HG03521 (cell line): ENCODE measurements at regions not wholly inside any gene's neighbourhood (a gene's known extent, or its start where the extent isn't known, plus 50 kb on each side); places are given as distances from the start of the nearest gene placed in this dataset.
"Not testable (repeated sequence)": the region's sequence is repeated elsewhere in the genome, so short reads cannot be mapped to it uniquely, and the experiment has no call there.

ENCODE experiments used
- ATAC-seq: cut with Tn5 transposase; IDR thresholded peaks from one replicate; pipeline ENCODE4 v1.9.1; 2021; ENCODE audit warnings: mild to moderate bottlenecking, moderate library complexity; ENCODE audit not compliant: unreplicated experiment

DNA sequence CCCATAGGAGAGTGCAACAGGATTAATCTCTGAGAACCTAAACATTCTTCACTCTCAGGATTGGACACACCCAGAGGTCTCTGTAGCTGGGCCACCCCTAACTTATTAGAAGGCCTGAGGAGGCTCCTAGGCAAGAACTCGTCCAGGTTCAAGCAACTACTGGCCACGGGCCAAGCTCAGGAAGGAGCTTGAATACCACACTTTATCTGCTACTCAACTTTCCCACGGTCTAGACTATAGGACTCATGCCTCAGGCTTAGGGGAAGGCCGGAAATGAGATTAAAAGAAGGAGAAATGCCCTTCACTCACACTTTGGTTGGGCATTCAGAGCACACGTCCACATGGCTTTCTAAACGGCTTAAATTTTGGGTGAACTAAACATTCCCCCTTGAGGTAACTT is 142.8 kb upstream of the PHYHIPL start:
- no peak for ATAC-seq

DNA sequence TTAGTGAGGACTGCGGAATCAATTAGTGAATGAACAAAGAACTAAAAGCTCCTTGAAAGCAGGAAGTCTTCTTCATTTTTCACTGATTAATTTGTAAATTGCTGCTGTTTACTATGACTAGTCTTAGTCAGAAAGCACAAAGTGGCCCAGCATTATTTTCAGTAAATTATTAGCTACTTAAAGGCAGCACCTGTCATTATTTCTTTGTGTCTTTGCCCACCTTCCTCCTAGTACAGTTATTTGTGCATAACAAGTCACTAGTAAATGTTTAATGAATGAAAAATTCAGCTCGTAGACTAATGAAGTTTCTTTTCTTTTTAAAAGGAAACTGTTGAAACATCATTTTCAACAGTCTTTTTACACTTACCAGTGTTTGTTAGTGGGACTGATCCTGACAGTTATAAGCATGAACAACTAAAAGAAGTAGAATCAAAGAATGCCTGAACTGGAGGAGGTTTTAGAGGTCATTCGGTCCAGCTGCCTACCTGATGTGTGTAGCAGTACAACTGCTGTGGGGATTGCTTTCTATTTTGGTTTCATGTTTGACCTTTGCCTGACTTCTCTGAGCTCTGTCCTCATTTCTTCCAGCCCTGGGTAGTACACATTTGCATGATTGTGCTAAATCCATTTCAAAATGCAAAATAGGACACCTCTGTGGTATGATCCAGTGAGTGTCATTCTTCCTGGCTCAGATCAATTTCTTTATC is 140.0 kb upstream of the PHYHIPL start:
- peak; percentile 99 for ATAC-seq

DNA sequence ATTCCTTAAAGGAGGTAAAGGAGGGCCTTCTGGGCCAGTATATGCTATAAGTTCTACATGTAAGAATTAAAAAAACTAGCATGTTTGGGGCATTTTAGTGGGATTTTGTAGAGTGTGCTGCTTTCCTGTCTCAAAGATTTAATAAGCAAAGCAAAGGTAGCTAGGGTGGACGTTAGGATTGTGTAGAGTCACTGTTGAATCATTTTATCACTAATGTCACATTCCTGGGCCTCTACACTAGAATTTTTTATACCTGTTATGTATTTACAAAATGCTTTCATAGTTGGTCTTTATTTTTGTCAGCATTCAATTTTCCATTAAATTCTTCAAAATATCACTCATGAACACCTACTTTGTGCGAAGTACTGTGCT is 139.4 kb upstream of the PHYHIPL start:
- no peak for ATAC-seq

DNA sequence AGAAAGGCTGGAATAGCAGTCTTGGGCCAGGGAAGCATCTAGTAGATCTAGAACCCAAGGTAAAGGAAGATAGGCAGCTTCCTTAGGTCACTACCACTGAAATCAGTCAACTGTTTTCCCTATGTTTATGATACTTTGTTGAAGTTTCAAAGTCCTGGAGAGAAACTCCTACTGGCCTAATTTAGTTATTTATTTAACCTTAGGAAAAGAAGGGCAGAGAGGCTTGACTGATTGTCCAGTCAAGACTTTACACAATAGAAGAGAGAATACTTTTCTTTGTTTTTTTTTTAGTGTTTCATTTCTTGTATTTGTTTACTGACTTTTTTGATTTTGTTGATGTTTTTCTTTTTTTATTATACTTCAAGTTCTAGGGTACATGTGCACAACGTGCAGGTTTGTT is 138.9 kb upstream of the PHYHIPL start:
- no peak for ATAC-seq

DNA sequence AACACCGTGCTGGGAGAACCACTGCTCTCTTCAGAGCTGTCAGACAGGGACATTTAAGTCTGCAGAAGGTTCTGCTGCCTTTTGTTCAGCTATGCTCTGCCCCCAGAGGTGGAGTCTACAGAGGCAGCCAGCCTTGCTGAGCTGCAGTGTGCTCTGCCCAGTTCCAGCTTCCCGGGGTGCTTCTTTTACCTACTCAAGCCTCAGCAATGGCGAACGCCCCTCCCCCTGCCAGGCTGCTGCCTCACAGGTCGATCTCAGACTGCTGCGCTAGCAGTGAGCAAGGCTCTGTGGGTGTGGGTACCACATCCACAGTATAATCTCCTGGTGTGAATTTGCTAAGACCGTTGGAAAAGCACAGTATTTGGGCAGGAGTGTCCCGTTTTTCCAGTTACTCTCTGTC is 133.1 kb upstream of the PHYHIPL start:
- ATAC-seq, result not testable (repeated sequence)

DNA sequence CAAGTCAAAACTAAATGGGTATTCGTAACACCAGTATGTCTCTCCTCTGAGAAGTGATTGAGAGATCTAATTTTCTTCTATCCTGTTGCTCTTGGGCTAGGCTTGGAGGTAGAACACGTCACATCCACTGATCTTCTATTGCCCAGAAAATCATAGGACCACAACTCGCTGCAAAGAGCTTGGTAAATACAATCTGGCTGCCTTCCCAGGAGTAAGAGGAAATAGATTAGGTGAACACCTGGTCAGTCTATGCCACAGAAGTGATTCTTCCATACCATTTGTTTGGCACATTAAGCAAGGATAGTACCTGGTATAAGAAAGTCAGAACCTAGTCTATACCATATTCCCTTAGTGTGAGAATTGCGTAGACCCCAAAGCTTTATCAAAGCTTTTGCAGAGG is 129.3 kb upstream of the PHYHIPL start:
- ATAC-seq, result no peak

DNA sequence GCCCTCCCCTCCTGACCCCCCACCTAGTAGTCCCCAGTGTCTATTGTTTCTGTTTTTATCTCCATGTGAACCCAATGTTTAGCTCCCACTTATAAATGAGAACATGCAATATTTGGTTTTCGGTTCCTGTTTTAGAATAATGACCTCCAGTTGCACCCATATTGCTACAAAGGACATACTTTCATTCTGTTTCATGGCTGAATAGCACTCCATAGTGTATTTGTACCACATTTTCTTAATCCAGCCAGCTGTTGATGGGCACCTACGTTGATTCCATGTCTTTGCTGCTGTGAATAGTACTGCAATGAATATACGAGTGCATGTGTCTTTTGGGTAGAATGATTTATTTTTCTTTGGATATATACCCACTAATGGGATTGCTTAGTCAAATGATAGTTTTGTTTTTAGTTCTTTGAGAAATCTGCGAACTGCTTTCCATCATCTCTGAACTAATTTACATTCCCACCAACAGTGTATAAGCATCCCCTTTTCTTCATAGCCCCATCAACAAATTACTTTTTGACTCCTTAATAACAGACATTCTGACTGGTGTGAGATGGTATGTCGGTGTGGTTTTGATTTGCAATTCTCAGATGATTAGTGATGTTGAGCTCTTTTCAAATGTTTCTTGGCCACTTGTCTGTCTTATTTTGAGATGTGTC is 128.4 kb upstream of the PHYHIPL start:
- peak; percentile 91 for ATAC-seq

DNA sequence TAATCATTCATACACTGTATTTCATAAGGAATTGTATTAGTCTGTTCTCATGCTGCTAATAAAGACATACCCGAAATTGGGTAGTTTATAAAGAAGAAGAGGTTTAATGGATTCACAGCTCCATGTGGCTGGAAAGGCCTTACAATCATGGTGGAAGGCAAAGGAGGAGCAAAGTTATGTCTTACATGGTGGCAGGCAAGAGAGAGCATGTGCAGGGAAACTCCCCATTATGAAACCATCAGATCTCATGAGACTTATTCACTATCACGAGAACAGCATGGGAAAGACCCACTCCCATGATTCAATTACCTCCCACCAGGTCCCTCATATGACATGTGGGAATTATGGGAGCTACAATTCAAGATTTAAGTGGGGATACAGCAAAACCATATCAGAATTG is 122.9 kb upstream of the PHYHIPL start:
- ATAC-seq, result not testable (repeated sequence)

DNA sequence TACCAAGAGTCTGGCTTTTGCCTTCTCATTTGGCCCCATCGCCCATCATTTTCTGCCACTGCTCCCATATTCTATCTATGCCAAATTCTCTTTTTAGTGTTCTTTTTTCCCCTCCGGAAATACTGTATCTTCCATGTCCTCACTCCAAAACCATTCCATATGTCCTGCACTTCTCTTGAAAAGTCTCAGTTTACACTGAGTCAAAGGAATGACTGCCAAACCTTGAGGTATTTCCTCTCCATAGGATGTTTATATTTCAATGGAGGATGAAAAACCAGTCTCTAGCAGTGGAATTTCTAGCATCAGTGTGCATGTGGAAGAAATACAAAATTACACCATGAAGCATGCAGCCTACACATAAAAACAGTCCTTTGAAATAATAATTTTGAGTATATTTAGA is 121.4 kb upstream of the PHYHIPL start:
- ATAC-seq, result no peak

DNA sequence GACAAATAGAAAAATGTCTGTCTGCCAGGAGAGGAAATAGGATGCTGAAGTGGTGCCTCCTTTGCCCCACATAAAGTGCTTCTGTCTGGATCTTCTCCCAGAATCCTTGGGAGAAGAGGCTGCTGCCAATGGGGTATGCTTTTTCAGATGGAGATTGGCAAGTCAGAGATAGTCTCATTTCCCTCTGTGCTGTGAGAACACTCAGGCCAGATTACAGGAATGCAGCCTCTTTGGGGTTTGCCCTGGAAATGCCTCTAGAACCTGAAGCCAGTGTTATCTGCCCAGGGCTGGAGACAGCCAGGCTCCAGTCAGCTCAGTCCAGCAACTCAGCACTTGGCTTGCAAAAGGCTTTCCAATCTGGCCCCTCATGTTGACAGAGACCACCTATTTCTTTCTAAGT is 119.1 kb upstream of the PHYHIPL start:
- ATAC-seq, result no peak

DNA sequence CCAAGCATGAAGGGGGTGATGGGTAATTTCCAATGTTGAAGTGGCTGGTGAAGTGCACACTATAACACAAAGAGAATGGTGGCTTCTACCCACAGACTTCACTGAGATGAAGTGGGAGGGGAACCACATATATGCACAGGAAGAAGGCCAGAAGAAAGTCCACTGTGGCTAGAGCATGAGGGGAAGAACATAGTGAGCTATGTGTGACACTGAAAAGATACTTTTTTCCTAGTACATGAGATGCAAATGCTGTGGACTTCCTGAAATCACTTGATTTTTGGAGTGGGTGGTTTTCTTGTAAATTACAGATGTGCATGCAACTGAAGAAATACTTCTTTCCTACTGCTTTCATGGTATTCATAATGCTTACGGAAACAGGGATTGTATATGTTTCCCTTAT is 115.6 kb upstream of the PHYHIPL start:
- peak; percentile 70 for ATAC-seq

DNA sequence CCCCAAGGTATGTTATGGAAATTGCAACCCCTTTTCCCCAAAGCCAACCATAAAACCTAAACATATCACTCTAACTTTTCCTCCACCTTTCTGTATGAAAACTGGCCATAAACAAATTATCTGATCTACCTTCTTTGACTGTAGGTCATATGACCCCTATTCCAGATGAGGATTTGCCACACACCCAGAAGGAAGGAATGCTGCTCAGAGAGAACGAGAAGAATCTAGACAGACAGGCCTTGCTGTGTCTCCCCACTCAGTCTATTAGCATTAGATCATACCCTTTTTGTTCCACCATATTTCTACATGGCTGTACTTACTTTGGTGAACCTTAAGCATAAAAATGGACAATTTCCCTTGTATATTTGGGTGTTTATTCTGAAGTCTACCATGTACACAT is 113.0 kb upstream of the PHYHIPL start:
- ATAC-seq, result no peak

DNA sequence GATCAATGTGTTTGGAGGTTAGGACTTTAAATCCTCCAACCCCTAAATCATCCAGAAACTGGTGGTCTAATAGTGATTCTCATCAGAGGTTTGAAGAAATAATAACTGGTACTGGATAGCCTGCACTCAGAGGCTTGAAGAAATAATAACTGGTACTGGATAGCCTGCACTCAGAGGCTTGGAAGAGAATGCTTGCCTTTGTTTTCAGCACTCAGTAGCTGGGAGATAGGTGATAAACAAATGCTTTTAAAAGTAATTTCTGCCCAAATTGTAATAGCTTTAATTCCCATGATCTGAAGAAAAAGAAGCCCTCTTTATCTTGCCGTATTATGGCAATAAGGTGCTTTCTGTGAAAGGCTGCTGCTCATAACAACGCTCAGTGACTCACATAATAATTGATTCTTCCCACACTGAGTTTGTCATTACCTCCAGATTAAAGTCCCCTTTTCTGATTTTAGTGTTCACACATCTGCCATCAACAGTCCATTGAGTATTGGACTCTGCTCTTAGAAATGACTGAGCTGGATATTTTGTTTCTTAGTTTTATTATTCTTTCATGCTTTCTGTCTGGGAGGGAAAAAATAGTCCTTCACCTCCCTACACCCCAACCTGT is 112.3 kb upstream of the PHYHIPL start:
- ATAC-seq, result no peak

DNA sequence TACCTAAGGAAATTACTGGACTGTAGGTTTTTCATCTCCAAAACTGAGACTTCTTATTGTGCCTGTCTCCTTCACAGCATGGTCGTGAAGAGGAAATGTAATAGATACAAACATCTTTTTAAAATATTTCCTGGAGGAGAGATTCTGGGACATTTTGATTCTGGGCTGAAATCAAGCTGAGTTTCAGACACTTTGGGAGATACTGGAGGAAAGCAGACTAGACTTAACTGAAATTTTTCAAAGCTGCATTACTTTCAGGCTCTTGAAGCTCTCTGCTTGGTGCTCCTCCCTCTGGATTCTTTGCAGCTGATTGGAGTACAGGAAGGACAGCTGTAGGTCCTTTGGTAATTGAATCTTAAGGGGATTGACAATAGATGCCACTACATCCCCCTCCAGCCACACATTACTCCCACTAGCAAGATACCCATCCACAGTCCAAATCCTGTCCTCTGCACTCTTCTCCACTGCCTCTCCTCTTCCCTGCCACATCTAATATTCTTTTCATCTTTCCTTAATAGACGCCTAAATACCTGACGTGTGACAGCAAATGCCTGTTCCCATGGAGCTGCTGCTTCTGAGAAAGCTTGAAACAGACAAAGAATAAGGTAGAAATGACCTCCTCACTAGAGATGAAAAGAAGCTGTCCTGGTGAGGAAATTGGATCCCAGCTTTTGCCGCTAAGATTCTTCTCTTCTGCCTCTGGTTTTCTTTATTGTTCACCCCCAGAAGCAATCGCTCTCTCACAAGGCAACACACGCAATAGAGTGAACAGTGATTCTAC is 111.5 kb upstream of the PHYHIPL start:
- no peak for ATAC-seq

DNA sequence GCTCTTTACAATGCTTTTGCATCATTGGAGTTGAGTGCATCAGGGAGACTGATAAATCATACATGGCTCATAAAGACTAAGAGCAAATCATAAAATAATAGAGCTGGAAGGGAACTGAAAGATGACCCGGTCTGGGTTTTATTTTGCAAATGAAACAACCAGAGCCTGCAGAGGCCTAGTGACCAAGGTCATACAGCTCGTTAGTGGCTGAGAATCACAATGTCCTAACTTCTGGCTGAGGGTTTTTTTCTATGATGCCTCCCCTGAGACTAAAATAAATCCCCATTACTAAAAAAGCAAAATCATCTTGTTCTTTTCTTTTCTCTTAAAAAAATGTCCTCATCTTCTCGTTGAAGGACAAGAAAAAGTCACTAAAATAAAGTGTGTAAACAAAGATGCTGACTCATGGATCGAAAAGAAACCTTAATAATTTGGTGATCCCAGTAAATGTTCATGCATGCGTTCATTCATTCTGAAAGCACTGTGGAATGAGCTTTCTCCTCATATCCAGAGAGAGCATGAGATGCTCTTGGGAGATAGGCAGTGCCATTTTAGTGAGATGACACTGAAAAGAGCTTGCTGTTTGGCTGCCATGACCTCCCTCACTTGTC is 107.8 kb upstream of the PHYHIPL start:
- no peak for ATAC-seq

DNA sequence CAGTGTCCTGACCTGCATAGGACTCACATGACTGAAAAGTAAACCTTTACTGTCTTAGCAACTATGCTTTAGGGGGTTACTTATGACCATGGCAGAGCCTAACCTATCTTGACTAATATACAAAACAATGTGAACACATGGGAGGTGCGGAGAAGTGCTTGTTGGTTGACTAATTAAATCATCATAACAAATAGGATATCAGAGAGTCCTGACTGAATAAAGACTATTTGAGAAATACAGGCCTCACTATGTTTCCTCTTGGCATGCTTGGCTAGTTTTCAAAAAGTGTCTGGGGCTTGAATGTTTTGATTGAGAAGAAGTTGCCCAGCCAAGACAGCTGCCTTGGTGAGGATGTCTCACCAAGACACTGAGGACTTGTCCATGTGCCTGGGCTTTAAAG is 104.4 kb upstream of the PHYHIPL start:
- no peak for ATAC-seq

DNA sequence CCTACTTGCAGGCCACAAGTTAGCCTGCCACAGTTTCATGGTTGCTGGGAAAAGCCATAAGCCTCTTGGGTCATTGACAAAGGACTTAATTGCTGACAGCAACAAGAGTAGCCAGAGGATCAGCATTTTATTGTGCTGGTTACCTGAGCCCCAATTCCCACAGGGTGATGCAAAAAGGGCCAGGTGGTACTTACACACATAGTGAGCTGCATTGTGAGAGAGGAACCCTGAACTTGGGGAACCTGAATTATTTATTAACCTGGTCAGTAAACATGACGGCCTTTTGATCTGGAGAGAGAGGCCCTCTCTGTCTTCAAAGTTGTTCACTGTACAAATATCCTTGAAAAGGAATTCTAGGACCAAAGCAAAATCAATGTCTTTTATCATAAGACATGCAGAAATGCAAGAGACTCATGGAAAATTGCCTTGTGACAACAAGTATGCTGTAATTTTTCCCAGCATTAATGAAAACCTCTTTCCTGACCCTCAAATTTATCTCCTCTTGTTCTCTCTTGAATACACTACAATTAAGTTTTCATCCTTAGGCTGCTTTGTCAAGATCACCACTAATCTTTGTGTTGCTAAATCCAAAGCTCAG is 102.9 kb upstream of the PHYHIPL start:
- no peak for ATAC-seq

DNA sequence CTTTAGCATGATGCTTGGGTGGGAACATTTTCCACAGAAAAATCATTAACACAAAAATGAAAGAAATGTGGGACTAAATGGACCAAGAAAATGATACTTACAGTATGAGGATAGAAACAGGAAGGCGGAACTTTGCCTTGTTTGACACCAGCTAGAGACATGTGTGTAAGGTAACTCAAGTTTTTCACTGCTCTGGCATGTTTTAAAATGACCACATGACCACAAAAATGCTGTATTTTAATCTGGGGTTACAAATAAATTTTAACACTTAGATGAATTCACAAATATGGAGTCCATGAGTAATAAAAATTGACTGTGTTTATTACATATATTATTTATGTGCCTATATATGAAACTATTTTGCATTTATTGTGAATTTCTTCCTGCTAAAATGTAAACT is 100.9 kb upstream of the PHYHIPL start:
- ATAC-seq, result no peak

DNA sequence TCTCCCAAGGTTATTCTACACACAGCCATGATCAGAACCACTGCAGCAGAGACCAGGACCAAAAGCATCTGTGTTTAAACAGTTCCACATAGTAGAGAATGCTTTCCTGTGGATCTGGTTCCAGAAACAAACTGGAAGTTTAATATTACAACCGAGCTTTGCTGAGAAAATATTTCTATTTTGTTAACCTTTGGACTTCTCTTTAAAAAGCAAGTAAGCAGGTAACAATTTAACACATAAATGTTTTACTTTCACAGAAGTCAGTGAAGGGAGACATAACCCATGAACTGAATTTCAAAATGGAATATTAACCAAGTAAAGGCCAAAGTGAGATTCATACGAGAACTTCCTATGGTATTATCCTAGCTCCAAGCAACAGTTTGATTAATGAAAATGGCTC is 98.6 kb upstream of the PHYHIPL start:
- no peak for ATAC-seq

DNA sequence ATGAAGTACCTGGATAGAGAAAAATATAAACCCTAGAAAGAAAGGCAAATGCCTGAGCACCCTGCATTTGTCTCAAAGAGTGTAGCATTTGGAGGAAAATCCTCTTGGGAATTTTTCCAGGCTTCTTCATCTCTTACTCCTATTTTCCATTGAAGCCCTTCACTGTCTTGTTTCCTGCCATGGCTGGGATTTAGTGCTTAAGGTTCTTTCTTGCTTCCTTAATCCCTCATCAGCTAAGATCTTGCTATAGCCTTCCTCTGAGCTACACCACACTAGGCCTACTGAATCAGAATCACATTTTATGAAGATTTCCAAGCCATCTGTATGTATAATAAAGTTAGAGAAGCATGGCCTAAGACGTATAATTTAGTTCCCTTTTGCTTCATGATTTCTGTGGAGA is 97.5 kb upstream of the PHYHIPL start:
- ATAC-seq, result no peak
